GM21576 (cell line): ENCODE measurements at regions not wholly inside any gene's neighbourhood (a gene's known extent, or its start where the extent isn't known, plus 50 kb on each side); places are given as distances from the start of the nearest gene placed in this dataset.
"Not testable (repeated sequence)": the region's sequence is repeated elsewhere in the genome, so short reads cannot be mapped to it uniquely, and the experiment has no call there.

Experiments used
- ATAC-seq: cut with Tn5 transposase; IDR thresholded peaks from one replicate; pipeline ENCODE4 v1.9.1; 2021; ENCODE audit warnings: mild to moderate bottlenecking, moderate library complexity; ENCODE audit not compliant: unreplicated experiment

DNA sequence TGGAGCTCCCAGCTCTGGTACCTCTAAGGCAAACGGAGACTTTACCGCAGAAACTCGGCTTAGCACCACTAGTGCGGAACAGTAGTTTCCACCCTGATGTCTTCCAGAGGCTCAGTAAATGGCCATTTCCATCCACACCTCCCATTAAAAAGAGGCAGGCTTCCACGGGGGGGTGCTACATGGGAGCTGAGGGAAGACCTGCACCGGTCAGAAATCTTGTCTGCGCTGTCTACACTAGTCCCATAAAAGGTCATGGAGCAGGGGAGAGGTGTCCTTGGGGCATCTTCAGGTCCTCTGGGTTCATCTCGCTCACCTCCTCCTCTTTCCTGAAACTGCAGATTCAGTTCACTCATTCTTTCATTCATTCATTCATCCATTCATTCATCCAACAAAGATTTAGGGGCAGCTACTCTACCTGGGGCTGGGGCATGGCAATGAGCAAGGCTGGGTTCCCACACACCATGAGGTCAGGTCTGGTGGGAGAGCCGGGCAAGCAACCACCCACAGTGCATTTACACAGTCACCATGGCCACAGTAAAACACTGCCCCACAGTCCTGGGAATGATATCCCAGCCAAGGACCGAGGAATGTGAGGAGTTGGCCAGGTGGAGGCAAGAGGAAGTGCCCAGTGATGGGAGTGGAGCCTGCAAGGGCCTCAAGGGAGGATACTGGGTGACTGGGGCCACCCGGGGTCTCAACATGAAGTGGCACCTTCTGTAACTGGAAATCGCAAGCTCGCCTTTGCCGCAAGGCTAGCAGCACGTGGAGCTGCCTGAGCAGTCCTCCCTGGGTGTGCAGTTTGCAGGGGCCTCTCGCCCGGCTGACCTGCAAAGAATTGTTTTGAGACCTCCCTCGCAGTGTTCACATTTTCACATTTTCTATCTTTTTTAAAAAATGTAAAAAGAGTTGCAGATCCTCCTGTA lies 180.2 kb upstream of the RAB6C start:
- no peak for ATAC-seq

GRCh38 chr2:129800285-129800684 lies 179.2 kb upstream of the RAB6C start:
- no peak for ATAC-seq

- no peak for ATAC-seq
These were observed 178.8 kb upstream of the RAB6C start for GRCh38 chr2:129800686-129801085.

- ATAC-seq, result no peak
These were observed 177.9 kb upstream of the RAB6C start for GRCh38 chr2:129801575-129801974.

DNA sequence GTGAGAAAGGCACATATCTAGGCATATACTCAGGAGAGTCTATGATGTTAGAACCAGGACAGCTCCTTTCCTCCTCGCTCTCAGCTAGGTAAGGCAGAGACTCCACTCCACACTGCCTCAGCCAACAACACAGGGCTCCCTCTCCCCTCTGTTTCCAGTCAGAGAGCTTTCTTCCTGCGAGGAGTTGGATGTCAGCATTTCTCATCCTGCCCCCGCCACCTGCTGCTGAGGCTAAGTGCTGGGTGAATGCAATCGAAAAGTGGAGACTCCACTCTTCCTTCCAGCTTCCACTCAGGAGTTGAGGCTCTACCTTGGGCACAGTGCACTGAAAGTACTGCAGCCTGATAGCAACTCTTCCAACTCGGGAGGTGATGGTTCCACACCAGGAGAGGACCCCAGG lies 177.2 kb upstream of the RAB6C start:
- ATAC-seq, result no peak

GRCh38 chr2:129803032-129803431 lies 176.4 kb upstream of the RAB6C start:
- no peak for ATAC-seq

DNA sequence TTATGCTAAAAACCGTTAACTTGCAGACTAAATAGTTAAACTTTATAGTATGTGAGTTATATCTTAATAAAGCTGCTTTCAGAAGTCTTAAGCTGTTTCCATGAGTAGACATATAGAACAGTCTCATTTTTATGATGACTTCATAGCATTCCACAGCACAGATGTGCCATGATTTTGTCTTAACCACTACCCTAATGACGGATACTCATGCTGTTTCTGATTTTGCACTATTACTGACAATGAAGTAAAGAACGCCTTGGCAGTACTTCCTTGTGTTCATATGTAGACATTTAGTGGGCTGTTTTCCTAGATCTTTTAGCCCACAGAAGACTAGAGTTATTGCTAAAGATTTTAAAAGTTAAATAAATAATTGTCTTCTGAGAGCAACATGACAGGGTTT lies 175.6 kb upstream of the RAB6C start:
- ATAC-seq, result no peak

GRCh38 chr2:129805899-129806298 lies 173.6 kb upstream of the RAB6C start:
- no peak for ATAC-seq

DNA sequence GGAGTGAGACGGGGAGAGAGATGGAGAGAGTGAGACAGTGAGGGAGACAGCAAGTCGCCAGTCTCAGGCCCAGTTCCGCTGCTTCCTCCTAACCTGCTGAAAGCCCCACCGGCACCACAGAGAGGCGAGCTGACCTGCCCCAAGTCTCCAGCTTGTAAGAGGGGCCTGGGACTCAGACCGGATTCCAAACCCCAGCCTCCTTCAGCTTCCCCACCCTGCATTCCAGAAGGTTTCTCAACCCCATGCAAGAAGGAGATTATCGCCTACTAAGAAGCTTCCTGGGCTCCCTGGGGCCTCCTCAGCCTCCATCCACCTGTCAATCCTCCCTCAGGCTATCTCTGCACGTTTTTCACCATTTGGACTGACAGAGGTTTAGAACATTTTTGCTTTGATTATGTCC lies 173.1 kb upstream of the RAB6C start:
- ATAC-seq, result no peak

- ATAC-seq, result no peak
These were observed 172.5 kb upstream of the RAB6C start for GRCh38 chr2:129806990-129807389.

GRCh38 chr2:129807642-129808338 lies 171.7 kb upstream of the RAB6C start:
- not testable (repeated sequence) for ATAC-seq

GRCh38 chr2:129810521-129810920 lies 168.9 kb upstream of the RAB6C start:
- ATAC-seq, result no peak

DNA sequence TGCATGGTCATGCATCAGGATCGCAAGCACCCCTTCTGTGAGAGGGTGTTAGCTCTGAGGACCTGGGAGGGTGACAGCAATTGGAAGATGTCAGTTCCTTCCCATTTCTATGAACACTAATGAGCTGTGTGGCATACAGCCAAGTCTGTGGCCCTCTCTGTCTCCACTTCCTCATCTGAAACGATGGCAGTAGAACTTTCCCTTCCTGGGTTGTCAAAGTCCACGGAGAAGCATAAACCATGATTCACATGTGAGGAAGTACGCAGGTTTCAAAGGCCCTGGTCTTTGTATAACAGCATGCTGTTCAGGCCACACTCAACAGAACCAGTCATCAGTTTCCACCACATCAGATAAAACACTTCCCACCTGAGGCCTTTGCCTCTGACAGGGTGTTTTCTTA lies 167.4 kb upstream of the RAB6C start:
- peak; percentile 43 for ATAC-seq

GRCh38 chr2:129812654-129813053 lies 166.8 kb upstream of the RAB6C start:
- ATAC-seq, result no peak

- ATAC-seq, result no peak
These were observed 166.1 kb upstream of the RAB6C start for GRCh38 chr2:129813404-129813803.

DNA sequence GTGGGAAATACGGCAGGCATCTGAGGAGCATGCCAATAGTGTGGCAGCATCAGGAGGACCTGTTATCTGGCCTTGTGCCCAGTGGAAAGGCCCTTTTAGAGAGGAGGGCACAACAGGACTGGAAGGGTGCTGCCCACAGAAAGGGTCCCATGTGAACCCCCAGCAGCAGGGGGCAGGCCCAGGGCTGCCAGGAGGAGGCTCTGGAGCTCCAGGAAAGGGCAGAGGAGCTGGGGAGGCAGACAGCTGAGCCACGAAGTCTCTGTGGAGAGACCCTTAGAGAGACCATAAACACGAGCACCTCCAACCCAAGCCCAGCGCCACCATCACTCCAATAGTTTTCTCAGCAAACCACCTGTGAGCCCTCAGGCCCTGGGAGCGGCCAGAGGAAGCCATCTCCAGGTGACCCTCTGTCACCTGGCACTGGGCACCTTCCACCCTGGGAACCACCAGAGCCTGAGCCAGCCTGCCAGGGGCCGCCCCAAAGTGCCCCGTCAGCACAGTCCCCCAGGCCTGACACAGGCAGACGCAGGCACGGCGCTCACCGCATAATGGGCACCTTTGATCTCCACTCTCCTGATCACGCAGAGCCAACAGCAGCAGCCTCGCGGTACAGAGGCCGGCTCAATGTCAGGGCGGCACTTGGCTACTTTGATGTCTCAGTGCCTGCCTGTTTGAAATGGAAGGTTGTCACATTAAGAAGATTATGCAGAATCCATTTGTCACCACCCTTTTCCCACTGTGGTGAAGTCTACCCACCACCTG lies 162.5 kb upstream of the RAB6C start:
- no peak for ATAC-seq

GRCh38 chr2:129819855-129820254 lies 159.6 kb upstream of the RAB6C start:
- no peak for ATAC-seq

DNA sequence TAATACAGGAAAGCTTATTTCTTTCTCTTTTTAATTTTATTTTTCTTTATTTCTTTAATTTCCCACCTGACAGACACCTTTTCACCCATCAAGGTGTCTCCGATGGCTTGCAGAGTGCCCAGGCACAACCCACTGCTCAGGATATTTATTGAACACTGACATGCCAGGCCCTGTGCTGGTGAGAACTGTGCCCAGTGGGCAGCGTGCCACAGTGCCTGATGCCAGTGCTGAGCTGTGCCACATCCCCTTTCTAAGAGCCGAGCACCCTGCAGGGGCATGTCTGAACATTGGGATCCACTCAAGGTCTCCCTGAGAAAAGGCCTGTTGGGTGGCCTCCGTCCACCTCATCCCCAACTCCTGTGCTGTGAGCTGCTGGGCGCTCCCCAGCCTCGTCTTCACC lies 158.6 kb upstream of the RAB6C start:
- ATAC-seq, result no peak

- no peak for ATAC-seq
These were observed 158.0 kb upstream of the RAB6C start for GRCh38 chr2:129821445-129821844.

DNA sequence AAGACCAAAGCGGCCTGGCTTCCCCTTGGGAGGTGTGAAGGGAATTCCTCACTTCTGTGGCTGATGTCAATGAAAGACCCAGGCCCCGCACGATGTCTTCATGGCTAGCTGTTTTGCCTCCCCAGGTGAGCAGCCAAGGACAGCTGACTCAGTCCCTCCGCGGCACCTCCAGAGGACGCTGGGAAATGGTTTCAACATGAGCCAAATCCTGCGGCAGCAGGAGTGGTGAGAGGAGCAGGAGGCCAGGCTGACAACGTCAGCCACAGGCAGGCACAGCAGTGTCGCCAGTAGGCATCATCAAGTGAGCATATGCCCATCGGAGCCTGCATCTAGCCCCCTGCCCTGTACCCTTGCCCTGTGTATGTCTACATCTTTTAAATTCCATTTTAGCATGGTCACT lies 156.4 kb upstream of the RAB6C start:
- no peak for ATAC-seq

- no peak for ATAC-seq
These were observed 152.0 kb upstream of the RAB6C start for GRCh38 chr2:129827311-129828090.
